Transverse colon (tissue), 4 donors: ENCODE measurements at regions not wholly inside any gene's neighbourhood (a gene's known extent, or its start where the extent isn't known, plus 50 kb on each side); places are given as distances from the start of the nearest gene placed in this dataset.

Experiments
- DNase-seq: peaks from one replicate; pipeline ENCODE4 v3.0.0-alpha.2; 2019
- H3K27ac ChIP-seq, 4 donors: fragments of 200-600 bp; sonication (generic); 2 replicates each; pipeline ENCODE4 v1.5.1; 2016 to 2018; ENCODE audit warnings: inconsistent platforms in 4 of 4
- H3K27me3 ChIP-seq: fragments of 200-600 bp; sonication (generic); 2 replicates; pipeline ENCODE4 v1.5.1; 2017; ENCODE audit warnings: inconsistent platforms
- H3K36me3 ChIP-seq, 4 donors: fragments of 200-600 bp; sonication (generic); 2 replicates each; pipeline ENCODE4 v1.5.1; 2017 to 2019; ENCODE audit warnings: inconsistent platforms in 4 of 4
- H3K4me1 ChIP-seq, 4 donors: fragments of 200-600 bp; sonication (generic); 2 replicates each; pipeline ENCODE4 v1.5.1; 2017 to 2020; ENCODE audit warnings: inconsistent platforms in 4 of 4
- H3K4me3 ChIP-seq, 4 donors: fragments of 200-600 bp; sonication (generic); 1 replicate in 1 of 4; 2 replicates in 3 of 4; pipeline versions ENCODE4 v1.5.1 to v1.6.1; 2017 to 2019; ENCODE audit warnings: inconsistent platforms in 4 of 4
- H3K9me3 ChIP-seq, 2 donors: fragments of 200-600 bp; sonication (generic); 2 replicates each; pipeline ENCODE4 v1.5.1; 2017 to 2019; ENCODE audit warnings: inconsistent platforms in 2 of 2
- CTCF ChIP-seq, 5 experiments: fragments of 200-600 bp in 3 of 5; fragments of 450-650 bp in 2 of 5; sonication (generic) in 3 of 5; IDR thresholded peaks; 1 replicate in 2 of 5; 2 replicates in 3 of 5; pipeline ENCODE4 v1.5.1; 2016 to 2017; ENCODE audit warnings: antibody characterized with exemption in 5 of 5, inconsistent platforms in 3 of 5, mild to moderate bottlenecking in 2 of 5, moderate library complexity in 1 of 5
- EP300 ChIP-seq: sonication (generic); formaldehyde crosslinking; IDR thresholded peaks from one replicate; pipeline ENCODE4 v1.6.1; 2017; ENCODE audit warnings: antibody characterized with exemption, low read depth
- POLR2A ChIP-seq: fragments of 450-650 bp; IDR thresholded peaks from one replicate; pipeline ENCODE4 v1.6.1; 2016; ENCODE audit warnings: antibody characterized with exemption, mild to moderate bottlenecking, moderate library complexity
- POLR2AphosphoS5 ChIP-seq, 3 donors: sonication (generic); formaldehyde crosslinking; IDR thresholded peaks; one replicate each; pipeline ENCODE4 v1.6.1; 2016; ENCODE audit warnings: antibody characterized with exemption in 3 of 3
- WGBS, 2 donors: methylation state at CpG; one replicate each; pipeline ENCODE4 v1.1.5; 2018; ENCODE audit warnings: low coverage in 1 of 2; 5-methylcytosine and 5-hydroxymethylcytosine counted together
- in situ Hi-C, 4 donors: fragments of 200-750 bp; cut with MboI; loops; one replicate each; pipeline versions ENCODE4 v1.15.0 to v1.15.1; 2017; ENCODE audit warnings: low sequenced_read_pairs in 3 of 4, low pct_ligation_motif_present in 1 of 4, low pct_unique_long_range_greater_than_20kb in 1 of 4
- intact Hi-C: fragments of 100-400 bp; cut with DNase I; formaldehyde crosslinking; loops from one replicate; pipeline ENCODE4 v1.15.1; 2023; ENCODE audit warnings: low total_unique reads
- small RNA-seq, 4 donors: library from RNA; depleted of rRNA; stranded (forward); fragments of <200 nt; gene quantifications; one replicate each; pipeline ENCODE3, GENCODE V24; 2016

DNA sequence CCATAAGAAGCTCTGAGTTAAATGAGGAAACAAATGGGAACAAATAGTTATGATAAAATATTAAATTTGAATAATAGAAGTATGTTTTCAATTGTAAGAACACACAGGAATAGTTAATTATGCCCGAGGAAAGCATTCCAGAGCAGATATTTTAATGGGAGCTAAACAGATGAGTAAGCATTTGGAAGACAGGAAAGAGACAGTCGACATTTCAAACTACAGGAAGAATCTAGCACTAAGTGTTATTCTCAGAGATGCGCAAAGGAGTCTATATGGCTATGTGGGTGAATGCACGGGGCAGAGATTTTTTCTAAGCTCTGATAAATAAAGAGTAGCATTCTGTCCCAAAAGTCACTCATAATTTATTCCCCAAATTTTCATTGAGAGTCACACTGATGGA, 64.5 kb upstream of the SSTR1 start:
- in situ Hi-C loops (no loop called here), intact Hi-C loops (no loop called here)
- Histone ChIP-seq H3K27me3 (no peaks in the 10 kb centered on the region), H3K9me3 (no peaks in the 10 kb centered on the region), H3K36me3 (no peaks in the 10 kb centered on the region), H3K4me1 (no peaks in the 10 kb centered on the region), H3K4me3 (no peak overlapping the region), H3K27ac (no peak overlapping the region)
- DNase-seq = no peak
- WGBS, 2 donors = 69 to 77% methylated on average over 4 of the region's 4 CpGs
- no peak for TF ChIP-seq EP300

DNA sequence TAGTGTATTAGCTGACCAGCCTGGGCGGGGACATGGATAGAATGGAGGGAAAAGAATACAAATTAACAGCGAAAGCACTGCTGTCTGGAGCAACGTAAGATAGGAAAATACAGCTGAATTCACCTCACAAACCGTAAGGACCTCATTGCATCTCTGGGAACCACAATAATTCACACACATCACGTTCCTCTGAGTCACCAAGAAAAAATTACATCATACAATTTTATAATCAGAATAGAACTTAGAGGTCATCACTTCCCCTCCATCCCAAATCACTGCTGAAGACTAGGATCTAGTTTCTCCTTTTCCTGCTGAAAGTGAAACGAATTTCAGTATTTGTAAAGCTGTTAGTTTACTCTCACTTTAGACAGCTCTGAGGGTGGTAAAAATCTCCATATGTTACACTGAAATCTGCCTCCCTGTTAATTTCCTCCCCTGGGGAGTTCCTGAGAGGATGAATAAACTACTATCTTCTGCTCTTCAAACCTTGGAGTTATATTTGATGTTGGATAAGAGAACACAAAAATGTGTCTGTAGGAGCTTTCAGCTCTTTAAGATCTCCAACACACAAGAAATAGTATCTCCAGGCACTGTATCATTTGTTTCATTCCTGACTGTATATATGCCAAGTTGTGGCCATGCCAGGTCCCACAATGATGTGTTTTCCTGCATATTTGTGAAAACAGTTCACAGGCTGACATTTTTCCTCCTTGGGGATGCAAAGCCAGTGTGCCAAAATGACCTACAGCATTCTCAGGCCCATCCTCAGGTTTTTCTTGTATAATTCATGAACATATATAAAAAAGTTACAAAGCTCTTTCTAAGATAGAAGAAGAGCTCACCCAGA, 63.8 kb upstream of the SSTR1 start:
- H3K9me3 ChIP-seq = no peaks in the 10 kb centered on the region
- no peaks in the 10 kb centered on the region for H3K36me3 ChIP-seq
- intact Hi-C loops = no loop called here
- no peak overlapping the region for H3K27ac ChIP-seq
- TF ChIP-seq EP300 (no peak), CTCF (IDR thresholded peaks at IDR 0.05) (no peak), POLR2A (no peak), POLR2AphosphoS5 (IDR thresholded peaks at IDR 0.05) (no peak)
- in situ Hi-C loops = no loop called here
- WGBS, 2 donors = 54 to 69% methylated on average over 5 to 6 of the region's 6 CpGs
- no peaks in the 10 kb centered on the region for H3K27me3 ChIP-seq
- H3K4me3 ChIP-seq = no peak overlapping the region
- DNase-seq = no peak
- H3K4me1 ChIP-seq = no peaks in the 10 kb centered on the region

DNA sequence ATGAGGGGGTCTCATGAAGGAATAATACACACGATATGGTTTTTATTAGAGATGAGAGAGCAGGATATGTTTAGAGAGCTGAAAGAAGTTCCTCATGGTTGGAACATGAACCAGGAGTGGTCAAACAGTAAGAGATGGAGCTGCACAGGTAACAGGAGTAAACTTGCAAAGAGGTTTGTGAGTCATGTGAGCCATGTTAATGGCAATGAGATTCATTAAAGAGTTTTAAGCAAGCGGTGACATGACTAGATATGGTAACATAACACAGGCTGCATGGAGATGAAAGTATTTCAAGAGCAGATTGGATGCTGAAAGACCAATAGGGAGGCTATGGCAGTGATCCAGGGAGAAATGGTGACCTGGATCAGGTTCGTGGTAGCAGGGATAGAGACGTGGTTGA, 62.6 kb upstream of the SSTR1 start:
- TF ChIP-seq POLR2AphosphoS5 (IDR thresholded peaks at IDR 0.05) (no peak), CTCF (IDR thresholded peaks at IDR 0.05) (no peak), EP300 (no peak), POLR2A (no peak)
- no peak for DNase-seq
- Histone ChIP-seq H3K4me3 (no peak overlapping the region), H3K27ac (no peak overlapping the region), H3K27me3 (no peaks in the 10 kb centered on the region), H3K4me1 (no peaks in the 10 kb centered on the region), H3K36me3 (no peaks in the 10 kb centered on the region), H3K9me3 (no peaks in the 10 kb centered on the region)
- intact Hi-C loops = no loop called here
- in situ Hi-C loops = no loop called here
- 78 to 96% methylated on average over 2 to 4 of the region's 4 CpGs for WGBS, 2 donors

GRCh38 chr14:38150075-38150474, 57.6 kb upstream of the SSTR1 start:
- Histone ChIP-seq H3K27me3 (no peaks in the 10 kb centered on the region), H3K36me3 (no peaks in the 10 kb centered on the region), H3K9me3 (no peaks in the 10 kb centered on the region), H3K4me3 (no peak overlapping the region), H3K4me1 (no peaks in the 10 kb centered on the region), H3K27ac (no peak overlapping the region)
- 75 to 87% methylated on average over 3 of the region's 3 CpGs for WGBS, 2 donors
- in situ Hi-C loops (no loop called here), intact Hi-C loops (no loop called here)
- no peak for DNase-seq
- TF ChIP-seq POLR2A (no peak), CTCF (IDR thresholded peaks at IDR 0.05) (no peak), EP300 (no peak), POLR2AphosphoS5 (IDR thresholded peaks at IDR 0.05) (no peak)

Small RNA genes in the stretch of these regions (small RNA-seq; reads per million reads assigned to genes)
- gene RF00406 = 0 to 1.4 (median 0.44) reads per million in 4 donors
- gene RNU6-1277P = 0 reads per million in 4 donors
